ENCODE measurements at regions not wholly inside any gene's neighbourhood (a gene's known extent, or its start where the extent isn't known, plus 50 kb on each side); places are given as distances from the start of the nearest gene placed in this dataset.

DNA sequence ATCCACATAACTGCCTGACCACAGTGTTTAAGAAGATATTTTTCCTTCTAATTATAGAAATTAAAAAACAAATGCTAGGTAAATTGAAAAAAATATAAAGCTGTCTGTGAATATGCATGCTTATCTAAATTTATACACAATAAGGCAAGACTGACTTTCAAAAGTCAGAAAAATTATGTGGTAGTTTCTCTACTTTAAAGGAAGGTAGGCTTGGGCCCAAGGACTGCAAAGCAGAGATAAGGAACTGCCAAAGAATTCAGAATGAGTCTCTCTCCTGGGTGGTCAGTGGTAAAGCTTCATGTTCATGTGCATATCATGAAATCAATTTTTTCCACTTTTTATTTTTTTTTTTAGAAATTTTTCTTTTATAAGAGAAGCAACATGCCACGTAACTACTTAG, 998.6 kb downstream of the REEP3 start:
- TF ChIP-seq, protein P1, sequence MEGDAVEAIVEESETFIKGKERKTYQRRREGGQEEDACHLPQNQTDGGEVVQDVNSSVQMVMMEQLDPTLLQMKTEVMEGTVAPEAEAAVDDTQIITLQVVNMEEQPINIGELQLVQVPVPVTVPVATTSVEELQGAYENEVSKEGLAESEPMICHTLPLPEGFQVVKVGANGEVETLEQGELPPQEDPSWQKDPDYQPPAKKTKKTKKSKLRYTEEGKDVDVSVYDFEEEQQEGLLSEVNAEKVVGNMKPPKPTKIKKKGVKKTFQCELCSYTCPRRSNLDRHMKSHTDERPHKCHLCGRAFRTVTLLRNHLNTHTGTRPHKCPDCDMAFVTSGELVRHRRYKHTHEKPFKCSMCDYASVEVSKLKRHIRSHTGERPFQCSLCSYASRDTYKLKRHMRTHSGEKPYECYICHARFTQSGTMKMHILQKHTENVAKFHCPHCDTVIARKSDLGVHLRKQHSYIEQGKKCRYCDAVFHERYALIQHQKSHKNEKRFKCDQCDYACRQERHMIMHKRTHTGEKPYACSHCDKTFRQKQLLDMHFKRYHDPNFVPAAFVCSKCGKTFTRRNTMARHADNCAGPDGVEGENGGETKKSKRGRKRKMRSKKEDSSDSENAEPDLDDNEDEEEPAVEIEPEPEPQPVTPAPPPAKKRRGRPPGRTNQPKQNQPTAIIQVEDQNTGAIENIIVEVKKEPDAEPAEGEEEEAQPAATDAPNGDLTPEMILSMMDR (IDR thresholded peaks at IDR 0.05; ENCODE audit: poor library complexity): no peak
- no peak for TF ChIP-seq EZH2 (IDR thresholded peaks at IDR 0.05; ENCODE audit: borderline replicate concordance)

Measured in hepatocyte (in vitro differentiated cells).